ENCODE measurements at regions not wholly inside any gene's neighbourhood (a gene's known extent, or its start where the extent isn't known, plus 50 kb on each side); places are given as distances from the start of the nearest gene placed in this dataset.

DNA sequence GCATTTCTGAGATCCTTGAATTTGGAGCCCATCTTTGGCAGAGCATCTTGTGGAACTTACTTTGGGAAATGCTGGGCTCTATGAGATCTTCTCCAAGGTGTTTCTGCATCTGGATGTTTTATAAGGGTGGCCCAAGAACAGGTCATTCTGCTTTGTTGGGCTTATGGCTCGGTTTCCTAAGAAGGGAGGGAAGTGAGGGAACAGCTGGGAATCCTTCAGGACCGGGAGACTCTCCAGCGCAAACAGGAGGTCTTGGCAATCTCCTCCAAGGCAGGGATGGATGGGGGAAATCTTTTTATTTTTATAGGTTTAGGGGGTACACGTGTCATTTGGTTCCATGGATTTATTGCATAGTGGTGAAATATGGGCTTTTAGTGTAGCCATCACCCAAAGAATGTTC lies 54.7 kb downstream of the IRX3 start:
- TF ChIP-seq, protein P1, sequence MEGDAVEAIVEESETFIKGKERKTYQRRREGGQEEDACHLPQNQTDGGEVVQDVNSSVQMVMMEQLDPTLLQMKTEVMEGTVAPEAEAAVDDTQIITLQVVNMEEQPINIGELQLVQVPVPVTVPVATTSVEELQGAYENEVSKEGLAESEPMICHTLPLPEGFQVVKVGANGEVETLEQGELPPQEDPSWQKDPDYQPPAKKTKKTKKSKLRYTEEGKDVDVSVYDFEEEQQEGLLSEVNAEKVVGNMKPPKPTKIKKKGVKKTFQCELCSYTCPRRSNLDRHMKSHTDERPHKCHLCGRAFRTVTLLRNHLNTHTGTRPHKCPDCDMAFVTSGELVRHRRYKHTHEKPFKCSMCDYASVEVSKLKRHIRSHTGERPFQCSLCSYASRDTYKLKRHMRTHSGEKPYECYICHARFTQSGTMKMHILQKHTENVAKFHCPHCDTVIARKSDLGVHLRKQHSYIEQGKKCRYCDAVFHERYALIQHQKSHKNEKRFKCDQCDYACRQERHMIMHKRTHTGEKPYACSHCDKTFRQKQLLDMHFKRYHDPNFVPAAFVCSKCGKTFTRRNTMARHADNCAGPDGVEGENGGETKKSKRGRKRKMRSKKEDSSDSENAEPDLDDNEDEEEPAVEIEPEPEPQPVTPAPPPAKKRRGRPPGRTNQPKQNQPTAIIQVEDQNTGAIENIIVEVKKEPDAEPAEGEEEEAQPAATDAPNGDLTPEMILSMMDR (IDR thresholded peaks at IDR 0.05) = no peak
- TF ChIP-seq POLR2A (IDR thresholded peaks at IDR 0.05) = no peak
- TF ChIP-seq POLR2AphosphoS5 (IDR thresholded peaks at IDR 0.05) = no peak

All from gastroesophageal sphincter (tissue), 3 donors.